ENCODE measurements at regions not wholly inside any gene's neighbourhood (a gene's known extent, or its start where the extent isn't known, plus 50 kb on each side); places are given as distances from the start of the nearest gene placed in this dataset.

GRCh38 chr4:178811356-178811755 is 1369.1 kb upstream of the AGA start:
- DNase-seq (ENCODE audit: low read depth, low spot score) = no peak
- no peak overlapping the region for H3K27ac ChIP-seq
- no peaks in the 10 kb centered on the region for H3K36me3 ChIP-seq (ENCODE audit: insufficient read depth, low read length)
- TF ChIP-seq FOXP2 (optimal IDR thresholded peaks at IDR 0.05; ENCODE audit: control extremely low read depth, extremely low read length, insufficient read depth) (no peak), POLR2AphosphoS5 (IDR thresholded peaks at IDR 0.05; ENCODE audit: borderline replicate concordance, low read depth, low read length) (no peak)
- no peaks in the 10 kb centered on the region for H3K9me3 ChIP-seq (ENCODE audit: low read depth, low read length)
- H3K9ac ChIP-seq (ENCODE audit: insufficient read length) = no peak overlapping the region
- H3K4me3 ChIP-seq = no peak overlapping the region

DNA sequence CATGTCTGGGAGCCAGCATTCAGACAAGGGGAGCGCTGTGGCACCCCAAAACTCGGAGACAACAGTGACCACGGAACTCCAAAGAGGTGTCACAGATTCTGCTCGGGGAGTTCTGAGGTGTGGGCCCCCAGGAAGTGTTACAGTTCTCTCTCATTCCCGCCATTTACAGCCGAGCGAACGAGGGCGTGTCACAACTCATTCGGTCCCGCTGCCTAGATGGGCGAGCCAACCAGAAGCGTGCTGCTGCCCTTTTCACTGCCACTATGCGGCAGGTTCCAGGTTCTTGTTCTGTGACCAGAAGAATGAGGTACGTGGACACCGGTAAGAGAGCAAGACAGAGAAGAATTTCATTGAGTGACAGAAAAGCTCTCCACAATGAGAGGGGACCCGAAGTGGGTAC is 1370.6 kb upstream of the AGA start:
- H3K27ac ChIP-seq = no peak overlapping the region
- no peak for DNase-seq (ENCODE audit: low read depth, low spot score)
- TF ChIP-seq POLR2AphosphoS5 (IDR thresholded peaks at IDR 0.05; ENCODE audit: borderline replicate concordance, low read depth, low read length) (no peak), FOXP2 (optimal IDR thresholded peaks at IDR 0.05; ENCODE audit: control extremely low read depth, extremely low read length, insufficient read depth) (no peak), EZH2 (IDR thresholded peaks at IDR 0.05) (no peak)
- H3K9me3 ChIP-seq (ENCODE audit: low read depth, low read length) = no peaks in the 10 kb centered on the region
- no peaks in the 10 kb centered on the region for H3K36me3 ChIP-seq (ENCODE audit: insufficient read depth, low read length)
- H3K4me3 ChIP-seq = no peak overlapping the region
- H3K9ac ChIP-seq (ENCODE audit: insufficient read length) = no peak overlapping the region

DNA sequence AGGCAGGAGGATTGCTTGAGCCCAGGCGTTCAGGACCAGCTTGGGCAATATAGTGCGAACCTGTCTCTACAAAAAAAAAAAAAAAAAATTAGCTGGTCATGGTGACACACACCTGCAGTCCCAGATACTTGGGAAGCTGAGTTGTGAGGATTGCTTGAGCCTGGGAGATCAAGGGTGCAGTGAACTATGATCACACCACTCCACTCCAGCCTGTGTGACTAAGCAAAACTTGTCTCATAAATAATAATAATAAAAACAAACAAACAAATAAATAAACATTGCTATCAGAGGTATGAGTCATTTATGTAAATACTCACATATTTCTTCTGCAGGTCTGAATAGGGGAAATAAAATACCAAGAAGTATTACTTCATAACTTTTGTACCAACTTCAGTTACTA is 1372.7 kb upstream of the AGA start:
- no peak overlapping the region for H3K27ac ChIP-seq
- H3K9me3 ChIP-seq (ENCODE audit: low read depth, low read length) = no peaks in the 10 kb centered on the region
- no peak overlapping the region for H3K4me3 ChIP-seq
- H3K36me3 ChIP-seq (ENCODE audit: insufficient read depth, low read length) = no peaks in the 10 kb centered on the region
- no peak overlapping the region for H3K9ac ChIP-seq (ENCODE audit: insufficient read length)
- no peak for DNase-seq (ENCODE audit: low read depth, low spot score)
- no peak for TF ChIP-seq EZH2 (IDR thresholded peaks at IDR 0.05)
- no peak for TF ChIP-seq POLR2AphosphoS5 (IDR thresholded peaks at IDR 0.05; ENCODE audit: borderline replicate concordance, low read depth, low read length)
- TF ChIP-seq FOXP2 (optimal IDR thresholded peaks at IDR 0.05; ENCODE audit: control extremely low read depth, extremely low read length, insufficient read depth) = no peak

GRCh38 chr4:178823673-178824295 is 1381.5 kb upstream of the AGA start:
- Histone ChIP-seq H3K36me3 (ENCODE audit: insufficient read depth, low read length) (no peaks in the 10 kb centered on the region), H3K4me3 (no peak overlapping the region), H3K9ac (ENCODE audit: insufficient read length) (no peak overlapping the region), H3K9me3 (ENCODE audit: low read depth, low read length) (no peaks in the 10 kb centered on the region), H3K27ac (no peak overlapping the region)
- DNase-seq (ENCODE audit: low read depth, low spot score) = no peak
- TF ChIP-seq POLR2AphosphoS5 (IDR thresholded peaks at IDR 0.05; ENCODE audit: borderline replicate concordance, low read depth, low read length) = no peak

GRCh38 chr4:178836865-178837264 is 1394.6 kb upstream of the AGA start:
- Histone ChIP-seq H3K4me3 (no peak overlapping the region), H3K9me3 (ENCODE audit: low read depth, low read length) (no peaks in the 10 kb centered on the region), H3K27ac (no peak overlapping the region), H3K9ac (ENCODE audit: insufficient read length) (no peak overlapping the region), H3K36me3 (ENCODE audit: insufficient read depth, low read length) (no peaks in the 10 kb centered on the region)
- DNase-seq (ENCODE audit: low read depth, low spot score) = no peak
- TF ChIP-seq POLR2AphosphoS5 (IDR thresholded peaks at IDR 0.05; ENCODE audit: borderline replicate concordance, low read depth, low read length) (no peak), EZH2 (IDR thresholded peaks at IDR 0.05) (no peak), FOXP2 (optimal IDR thresholded peaks at IDR 0.05; ENCODE audit: control extremely low read depth, extremely low read length, insufficient read depth) (no peak)

GRCh38 chr4:178838776-178839175 is 1396.5 kb upstream of the AGA start:
- Histone ChIP-seq H3K36me3 (ENCODE audit: insufficient read depth, low read length) (no peaks in the 10 kb centered on the region), H3K4me3 (no peak overlapping the region), H3K9me3 (ENCODE audit: low read depth, low read length) (no peaks in the 10 kb centered on the region), H3K27ac (no peak overlapping the region), H3K9ac (ENCODE audit: insufficient read length) (no peak overlapping the region)
- TF ChIP-seq EZH2 (IDR thresholded peaks at IDR 0.05) (no peak), POLR2AphosphoS5 (IDR thresholded peaks at IDR 0.05; ENCODE audit: borderline replicate concordance, low read depth, low read length) (no peak), FOXP2 (optimal IDR thresholded peaks at IDR 0.05; ENCODE audit: control extremely low read depth, extremely low read length, insufficient read depth) (no peak)
- no peak for DNase-seq (ENCODE audit: low read depth, low spot score)

DNA sequence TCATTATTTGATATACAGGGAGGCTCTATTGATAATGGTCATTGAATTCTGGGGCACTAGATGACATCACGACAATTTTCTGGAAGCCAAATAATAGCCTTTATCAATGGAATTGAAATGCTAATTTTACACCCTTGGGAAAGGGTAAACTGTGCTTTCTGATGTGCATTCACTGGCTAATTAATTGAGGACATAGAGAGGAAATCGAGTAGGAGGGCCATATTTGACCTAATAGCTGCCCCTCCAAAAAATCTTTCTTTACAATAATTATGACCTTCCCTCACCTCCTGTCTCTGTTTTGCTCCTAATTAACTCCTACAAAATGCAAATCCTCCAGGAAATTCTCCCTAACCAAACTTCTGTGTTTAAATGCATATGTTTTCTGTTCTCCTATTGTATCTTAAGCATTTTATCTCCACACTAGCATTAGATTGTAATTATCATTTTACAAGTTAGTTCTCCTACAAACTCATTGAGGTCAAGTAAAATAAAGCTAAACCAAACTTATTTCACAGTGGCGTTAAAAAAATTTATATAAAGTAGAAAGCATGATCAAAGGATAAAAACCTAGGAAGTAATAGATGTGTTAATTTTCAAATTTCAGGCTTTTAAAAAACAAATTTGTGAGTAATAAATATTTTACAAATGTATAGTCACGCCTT is 1414.0 kb upstream of the AGA start:
- Histone ChIP-seq H3K4me3 (no peak overlapping the region), H3K36me3 (ENCODE audit: insufficient read depth, low read length) (no peaks in the 10 kb centered on the region), H3K9me3 (ENCODE audit: low read depth, low read length) (no peaks in the 10 kb centered on the region), H3K9ac (ENCODE audit: insufficient read length) (no peak overlapping the region), H3K27ac (no peak overlapping the region)
- DNase-seq (ENCODE audit: low read depth, low spot score) = no peak
- TF ChIP-seq FOXP2 (optimal IDR thresholded peaks at IDR 0.05; ENCODE audit: control extremely low read depth, extremely low read length, insufficient read depth) (no peak), EZH2 (IDR thresholded peaks at IDR 0.05) (no peak), POLR2AphosphoS5 (IDR thresholded peaks at IDR 0.05; ENCODE audit: borderline replicate concordance, low read depth, low read length) (no peak)

- H3K4me3 ChIP-seq = no peak overlapping the region
- H3K9me3 ChIP-seq (ENCODE audit: low read depth, low read length) = no peaks in the 10 kb centered on the region
- no peak for DNase-seq (ENCODE audit: low read depth, low spot score)
- TF ChIP-seq EZH2 (IDR thresholded peaks at IDR 0.05) (no peak), FOXP2 (optimal IDR thresholded peaks at IDR 0.05; ENCODE audit: control extremely low read depth, extremely low read length, insufficient read depth) (no peak), POLR2AphosphoS5 (IDR thresholded peaks at IDR 0.05; ENCODE audit: borderline replicate concordance, low read depth, low read length) (no peak)
- no peak overlapping the region for H3K9ac ChIP-seq (ENCODE audit: insufficient read length)
- no peaks in the 10 kb centered on the region for H3K36me3 ChIP-seq (ENCODE audit: insufficient read depth, low read length)
- no peak overlapping the region for H3K27ac ChIP-seq
Observed at GRCh38 chr4:178871476-178871875, 1429.2 kb upstream of the AGA start.

GRCh38 chr4:178881937-178882336 is 1439.7 kb upstream of the AGA start:
- no peak for TF ChIP-seq POLR2AphosphoS5 (IDR thresholded peaks at IDR 0.05; ENCODE audit: borderline replicate concordance, low read depth, low read length)
- TF ChIP-seq FOXP2 (optimal IDR thresholded peaks at IDR 0.05; ENCODE audit: control extremely low read depth, extremely low read length, insufficient read depth) = no peak
- no peak for TF ChIP-seq EZH2 (IDR thresholded peaks at IDR 0.05)
- Histone ChIP-seq H3K4me3 (no peak overlapping the region), H3K27ac (no peak overlapping the region), H3K36me3 (ENCODE audit: insufficient read depth, low read length) (no peaks in the 10 kb centered on the region), H3K9me3 (ENCODE audit: low read depth, low read length) (no peaks in the 10 kb centered on the region), H3K9ac (ENCODE audit: insufficient read length) (no peak overlapping the region)
- DNase-seq (ENCODE audit: low read depth, low spot score) = no peak
